ENCODE measurements at regions not wholly inside any gene's neighbourhood (a gene's known extent, or its start where the extent isn't known, plus 50 kb on each side); places are given as distances from the start of the nearest gene placed in this dataset.

- H3K4me3 ChIP-seq (ENCODE audit: low read depth, low read length), result no peak overlapping the region
- no peak overlapping the region for H3K4ac ChIP-seq (ENCODE audit: low read depth, low read length)
- no peak overlapping the region for H2BK120ac ChIP-seq (ENCODE audit: insufficient read depth, low read length, poor library complexity)
- H3K18ac ChIP-seq (ENCODE audit: low read length), result no peak overlapping the region
- no peak overlapping the region for H3K23ac ChIP-seq (ENCODE audit: low read length)
- H2BK12ac ChIP-seq (ENCODE audit: low read length), result no peak overlapping the region
- no peak overlapping the region for H2AK5ac ChIP-seq (ENCODE audit: low read length)
- no peak overlapping the region for H4K8ac ChIP-seq (ENCODE audit: low read depth, low read length)
- H3K4me2 ChIP-seq (ENCODE audit: low read length), result no peak overlapping the region
- H4K91ac ChIP-seq (ENCODE audit: low read depth, low read length), result no peak overlapping the region
- H3K9me3 ChIP-seq (ENCODE audit: insufficient read depth, low read depth, low read length), result no peaks in the 10 kb centered on the region
- H3K27ac ChIP-seq (ENCODE audit: low read depth, low read length), result no peak overlapping the region
- H2AFZ ChIP-seq (ENCODE audit: insufficient read depth, low read length, poor library complexity), result no peak overlapping the region
- no CpG with 5 or more reads among the region's 3 CpGs for WGBS (ENCODE audit: extremely low coverage, insufficient coverage, insufficient read length)
- H3K27me3 ChIP-seq (ENCODE audit: insufficient read depth, low read length), result no peaks in the 10 kb centered on the region
- H3K9ac ChIP-seq (ENCODE audit: low read length), result no peak overlapping the region
- no peaks in the 10 kb centered on the region for H3K79me2 ChIP-seq (ENCODE audit: control insufficient read depth, insufficient read depth, low read length, poor library complexity)
- no peaks in the 10 kb centered on the region for H3K79me1 ChIP-seq (ENCODE audit: low read length)
- DNase-seq, result no peak
- H2BK5ac ChIP-seq (ENCODE audit: low read depth, low read length, poor library complexity), result no peak overlapping the region
- no peaks in the 10 kb centered on the region for H3K36me3 ChIP-seq (ENCODE audit: control insufficient read depth in 1 of 2, insufficient read depth in 2 of 2, low read length in 2 of 2)
- no peak overlapping the region for H4K12ac ChIP-seq (ENCODE audit: low read depth, low read length)
- H3K14ac ChIP-seq (ENCODE audit: low read length), result no peak overlapping the region
- no peaks in the 10 kb centered on the region for H3K4me1 ChIP-seq (ENCODE audit: control insufficient read depth in 1 of 2, insufficient read depth in 2 of 2, low read length in 2 of 2)
Observed at GRCh38 chr4:148557793-148558192, 115.6 kb upstream of the NR3C2 start.

GRCh38 chr4:148550788-148551187, 108.6 kb upstream of the NR3C2 start:
- H3K36me3 ChIP-seq (ENCODE audit: control insufficient read depth in 1 of 2, insufficient read depth in 2 of 2, low read length in 2 of 2), result no peaks in the 10 kb centered on the region
- no peak overlapping the region for H2BK5ac ChIP-seq (ENCODE audit: low read depth, low read length, poor library complexity)
- no peak for DNase-seq
- H3K27me3 ChIP-seq (ENCODE audit: insufficient read depth, low read length), result no peaks in the 10 kb centered on the region
- no peak overlapping the region for H3K14ac ChIP-seq (ENCODE audit: low read length)
- H4K8ac ChIP-seq (ENCODE audit: low read depth, low read length), result no peak overlapping the region
- H2AFZ ChIP-seq (ENCODE audit: insufficient read depth, low read length, poor library complexity), result no peak overlapping the region
- no peak overlapping the region for H3K23ac ChIP-seq (ENCODE audit: low read length)
- H3K4me1 ChIP-seq (ENCODE audit: control insufficient read depth in 1 of 2, insufficient read depth in 2 of 2, low read length in 2 of 2), result no peaks in the 10 kb centered on the region
- no peak overlapping the region for H3K4me3 ChIP-seq (ENCODE audit: low read depth, low read length)
- H3K79me1 ChIP-seq (ENCODE audit: low read length), result no peaks in the 10 kb centered on the region
- H2BK12ac ChIP-seq (ENCODE audit: low read length), result no peak overlapping the region
- no peak overlapping the region for H3K18ac ChIP-seq (ENCODE audit: low read length)
- H2BK120ac ChIP-seq (ENCODE audit: insufficient read depth, low read length, poor library complexity), result no peak overlapping the region
- no peak overlapping the region for H3K27ac ChIP-seq (ENCODE audit: low read depth, low read length)
- H3K4me2 ChIP-seq (ENCODE audit: low read length), result no peak overlapping the region
- no peak overlapping the region for H3K4ac ChIP-seq (ENCODE audit: low read depth, low read length)
- WGBS (ENCODE audit: extremely low coverage, insufficient coverage, insufficient read length), result no CpG with 5 or more reads among the region's 1 CpG
- no peak overlapping the region for H4K12ac ChIP-seq (ENCODE audit: low read depth, low read length)
- no peak overlapping the region for H4K91ac ChIP-seq (ENCODE audit: low read depth, low read length)
- no peaks in the 10 kb centered on the region for H3K9me3 ChIP-seq (ENCODE audit: insufficient read depth, low read depth, low read length)
- H3K9ac ChIP-seq (ENCODE audit: low read length), result no peak overlapping the region
- H2AK5ac ChIP-seq (ENCODE audit: low read length), result no peak overlapping the region
- no peaks in the 10 kb centered on the region for H3K79me2 ChIP-seq (ENCODE audit: control insufficient read depth, insufficient read depth, low read length, poor library complexity)

GRCh38 chr4:148542922-148543623, 100.9 kb upstream of the NR3C2 start:
- no peaks in the 10 kb centered on the region for H3K36me3 ChIP-seq (ENCODE audit: control insufficient read depth in 1 of 2, insufficient read depth in 2 of 2, low read length in 2 of 2)
- H3K9ac ChIP-seq (ENCODE audit: low read length), result no peak overlapping the region
- WGBS (ENCODE audit: extremely low coverage, insufficient coverage, insufficient read length), result no CpG with 5 or more reads among the region's 4 CpGs
- H4K8ac ChIP-seq (ENCODE audit: low read depth, low read length), result no peak overlapping the region
- H2BK5ac ChIP-seq (ENCODE audit: low read depth, low read length, poor library complexity), result no peak overlapping the region
- no peak overlapping the region for H2BK120ac ChIP-seq (ENCODE audit: insufficient read depth, low read length, poor library complexity)
- H3K23ac ChIP-seq (ENCODE audit: low read length), result no peak overlapping the region
- H3K4me2 ChIP-seq (ENCODE audit: low read length), result no peak overlapping the region
- no peaks in the 10 kb centered on the region for H3K9me3 ChIP-seq (ENCODE audit: insufficient read depth, low read depth, low read length)
- H4K91ac ChIP-seq (ENCODE audit: low read depth, low read length), result no peak overlapping the region
- H3K27me3 ChIP-seq (ENCODE audit: insufficient read depth, low read length), result no peaks in the 10 kb centered on the region
- H3K79me1 ChIP-seq (ENCODE audit: low read length), result no peaks in the 10 kb centered on the region
- H3K4ac ChIP-seq (ENCODE audit: low read depth, low read length), result no peak overlapping the region
- no peak overlapping the region for H2AK5ac ChIP-seq (ENCODE audit: low read length)
- H3K79me2 ChIP-seq (ENCODE audit: control insufficient read depth, insufficient read depth, low read length, poor library complexity), result no peaks in the 10 kb centered on the region
- H3K4me3 ChIP-seq (ENCODE audit: low read depth, low read length), result no peak overlapping the region
- no peak overlapping the region for H4K12ac ChIP-seq (ENCODE audit: low read depth, low read length)
- no peak overlapping the region for H2AFZ ChIP-seq (ENCODE audit: insufficient read depth, low read length, poor library complexity)
- no peaks in the 10 kb centered on the region for H3K4me1 ChIP-seq (ENCODE audit: control insufficient read depth in 1 of 2, insufficient read depth in 2 of 2, low read length in 2 of 2)
- H3K27ac ChIP-seq (ENCODE audit: low read depth, low read length), result no peak overlapping the region
- DNase-seq, result peak in 1 of 2 donors; percentile 37
- H2BK12ac ChIP-seq (ENCODE audit: low read length), result no peak overlapping the region
- no peak overlapping the region for H3K18ac ChIP-seq (ENCODE audit: low read length)
- no peak overlapping the region for H3K14ac ChIP-seq (ENCODE audit: low read length)

GRCh38 chr4:148540622-148541326, 98.6 kb upstream of the NR3C2 start:
- Histone ChIP-seq H3K36me3 (ENCODE audit: control insufficient read depth in 1 of 2, insufficient read depth in 2 of 2, low read length in 2 of 2) (no peaks in the 10 kb centered on the region), H3K4me1 (ENCODE audit: control insufficient read depth in 1 of 2, insufficient read depth in 2 of 2, low read length in 2 of 2) (no peaks in the 10 kb centered on the region), H3K4me3 (ENCODE audit: low read depth, low read length) (no peak overlapping the region), H3K23ac (ENCODE audit: low read length) (no peak overlapping the region), H3K18ac (ENCODE audit: low read length) (no peak overlapping the region), H2BK5ac (ENCODE audit: low read depth, low read length, poor library complexity) (no peak overlapping the region), H3K79me2 (ENCODE audit: control insufficient read depth, insufficient read depth, low read length, poor library complexity) (no peaks in the 10 kb centered on the region), H3K4ac (ENCODE audit: low read depth, low read length) (no peak overlapping the region), H2BK12ac (ENCODE audit: low read length) (no peak overlapping the region), H4K12ac (ENCODE audit: low read depth, low read length) (no peak overlapping the region), H3K79me1 (ENCODE audit: low read length) (no peaks in the 10 kb centered on the region), H3K27ac (ENCODE audit: low read depth, low read length) (no peak overlapping the region), H3K27me3 (ENCODE audit: insufficient read depth, low read length) (no peaks in the 10 kb centered on the region), H3K9me3 (ENCODE audit: insufficient read depth, low read depth, low read length) (no peaks in the 10 kb centered on the region), H4K8ac (ENCODE audit: low read depth, low read length) (no peak overlapping the region), H2AK5ac (ENCODE audit: low read length) (no peak overlapping the region), H3K9ac (ENCODE audit: low read length) (no peak overlapping the region), H2AFZ (ENCODE audit: insufficient read depth, low read length, poor library complexity) (no peak overlapping the region), H4K91ac (ENCODE audit: low read depth, low read length) (no peak overlapping the region), H3K4me2 (ENCODE audit: low read length) (no peak overlapping the region), H3K14ac (ENCODE audit: low read length) (no peak overlapping the region), H2BK120ac (ENCODE audit: insufficient read depth, low read length, poor library complexity) (no peak overlapping the region)
- DNase-seq, result no peak
- WGBS (ENCODE audit: extremely low coverage, insufficient coverage, insufficient read length), result no CpG with 5 or more reads among the region's 4 CpGs

Measured in trophoblast cell (in vitro differentiated cells and primary cell).